ENCODE measurements at regions not wholly inside any gene's neighbourhood (a gene's known extent, or its start where the extent isn't known, plus 50 kb on each side); places are given as distances from the start of the nearest gene placed in this dataset.
"Not testable (repeated sequence)": the region's sequence is repeated elsewhere in the genome, so short reads cannot be mapped to it uniquely, and the experiment has no call there.

DNA sequence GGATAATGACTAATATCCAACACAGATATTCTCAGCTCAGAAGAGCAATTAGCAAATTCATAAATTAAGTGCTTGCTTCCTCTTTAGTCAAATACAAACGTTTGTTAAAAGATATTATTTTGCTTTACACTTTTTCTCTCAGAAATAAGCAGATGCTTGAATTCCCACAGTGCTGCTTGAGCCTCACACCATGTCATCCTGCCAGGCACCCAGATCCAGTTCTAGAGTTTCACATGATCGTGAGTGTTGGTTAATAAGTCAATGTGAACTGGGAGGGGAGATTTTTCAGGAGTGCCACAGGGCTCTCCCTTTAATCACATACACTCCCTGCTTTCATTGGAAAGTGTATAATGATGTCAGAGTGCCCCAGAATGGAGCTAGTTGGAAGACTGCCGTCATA lies 352.0 kb downstream of the OR4F29 start:
- not testable (repeated sequence) for H3K27ac ChIP-seq (ENCODE audit: low read depth in 1 of 2, low read length in 2 of 2); H3K27me3 ChIP-seq (ENCODE audit: control insufficient read depth in 4 of 4, insufficient read depth in 4 of 4, low read length in 3 of 4); H3K36me3 ChIP-seq (ENCODE audit: control insufficient read depth in 4 of 4, insufficient read depth in 3 of 4, low read depth in 1 of 4, low read length in 3 of 4); H3K4me3 ChIP-seq (ENCODE audit: low read depth in 1 of 3, low read length in 3 of 3); H3K9me3 ChIP-seq (ENCODE audit: control insufficient read depth in 4 of 4, low read length in 3 of 4); DNase-seq (ENCODE audit: low spot score); H3K4me1 ChIP-seq (ENCODE audit: control insufficient read depth in 4 of 4, insufficient read depth in 4 of 4, low read length in 3 of 4); H3K9ac ChIP-seq (ENCODE audit: low read depth in 1 of 2, low read length in 2 of 2)
- WGBS, result no CpG with 5 or more reads among the region's 3 CpGs

GRCh38 chr1:98811-99210 lies 352.7 kb downstream of the OR4F29 start:
- not testable (repeated sequence) for DNase-seq (ENCODE audit: low spot score); H3K27me3 ChIP-seq (ENCODE audit: control insufficient read depth in 4 of 4, insufficient read depth in 4 of 4, low read length in 3 of 4); H3K27ac ChIP-seq (ENCODE audit: low read depth in 1 of 2, low read length in 2 of 2); H3K9ac ChIP-seq (ENCODE audit: low read depth in 1 of 2, low read length in 2 of 2); H3K36me3 ChIP-seq (ENCODE audit: control insufficient read depth in 4 of 4, insufficient read depth in 3 of 4, low read depth in 1 of 4, low read length in 3 of 4); H3K4me1 ChIP-seq (ENCODE audit: control insufficient read depth in 4 of 4, insufficient read depth in 4 of 4, low read length in 3 of 4); H3K4me3 ChIP-seq (ENCODE audit: low read depth in 1 of 3, low read length in 3 of 3); H3K9me3 ChIP-seq (ENCODE audit: control insufficient read depth in 4 of 4, low read length in 3 of 4)
- WGBS, result no CpG with 5 or more reads among the region's 1 CpG

DNA sequence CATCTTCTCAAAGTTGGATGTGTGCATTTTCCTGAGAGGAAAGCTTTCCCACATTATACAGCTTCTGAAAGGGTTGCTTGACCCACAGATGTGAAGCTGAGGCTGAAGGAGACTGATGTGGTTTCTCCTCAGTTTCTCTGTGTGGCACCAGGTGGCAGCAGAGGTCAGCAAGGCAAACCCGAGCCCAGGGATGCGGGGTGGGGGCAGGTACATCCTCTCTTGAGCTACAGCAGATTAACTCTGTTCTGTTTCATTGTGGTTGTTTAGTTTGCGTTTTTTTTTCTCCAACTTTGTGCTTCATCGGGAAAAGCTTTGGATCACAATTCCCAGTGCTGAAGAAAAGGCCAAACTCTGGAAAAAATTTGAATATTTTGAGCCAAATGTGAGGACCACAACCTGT lies 360.2 kb downstream of the OR4F29 start:
- H3K9me3 ChIP-seq (ENCODE audit: control insufficient read depth in 4 of 4, low read length in 3 of 4); H3K27ac ChIP-seq (ENCODE audit: low read depth in 1 of 2, low read length in 2 of 2): not testable (repeated sequence)

DNA sequence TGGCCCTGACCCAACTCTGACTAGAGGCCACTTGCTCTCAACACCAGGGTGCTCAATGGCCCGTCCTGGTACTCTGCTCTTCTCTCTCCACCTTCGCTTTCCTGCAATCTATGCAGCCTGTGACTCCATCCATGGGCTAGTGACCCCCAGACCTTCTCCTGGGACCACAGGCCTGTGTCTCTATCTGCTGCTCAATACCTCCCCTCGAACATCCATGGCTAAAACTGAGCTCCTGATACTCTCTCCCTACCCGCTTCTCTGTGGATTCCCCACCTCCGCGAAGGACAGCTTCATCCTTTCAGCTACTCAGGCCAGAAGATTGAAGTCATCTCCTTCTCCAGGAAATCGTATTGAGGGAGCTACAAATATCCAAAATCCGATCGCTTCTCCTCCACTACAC lies 363.4 kb downstream of the OR4F29 start:
- H3K9me3 ChIP-seq (ENCODE audit: control insufficient read depth in 4 of 4, low read length in 3 of 4); H3K4me1 ChIP-seq (ENCODE audit: control insufficient read depth in 4 of 4, insufficient read depth in 4 of 4, low read length in 3 of 4); DNase-seq (ENCODE audit: low spot score); H3K36me3 ChIP-seq (ENCODE audit: control insufficient read depth in 4 of 4, insufficient read depth in 3 of 4, low read depth in 1 of 4, low read length in 3 of 4); H3K9ac ChIP-seq (ENCODE audit: low read depth in 1 of 2, low read length in 2 of 2); H3K4me3 ChIP-seq (ENCODE audit: low read depth in 1 of 3, low read length in 3 of 3); H3K27ac ChIP-seq (ENCODE audit: low read depth in 1 of 2, low read length in 2 of 2); H3K27me3 ChIP-seq (ENCODE audit: control insufficient read depth in 4 of 4, insufficient read depth in 4 of 4, low read length in 3 of 4): not testable (repeated sequence)
- no CpG with 5 or more reads among the region's 9 CpGs for WGBS

More for the DNA sequence above, 360.2 kb downstream of the OR4F29 start:
- no CpG with 5 or more reads among the region's 4 CpGs for WGBS
- not testable (repeated sequence) for H3K9ac ChIP-seq (ENCODE audit: low read depth in 1 of 2, low read length in 2 of 2); DNase-seq (ENCODE audit: low spot score); H3K4me3 ChIP-seq (ENCODE audit: low read depth in 1 of 3, low read length in 3 of 3); H3K36me3 ChIP-seq (ENCODE audit: control insufficient read depth in 4 of 4, insufficient read depth in 3 of 4, low read depth in 1 of 4, low read length in 3 of 4); H3K27me3 ChIP-seq (ENCODE audit: control insufficient read depth in 4 of 4, insufficient read depth in 4 of 4, low read length in 3 of 4); H3K4me1 ChIP-seq (ENCODE audit: control insufficient read depth in 4 of 4, insufficient read depth in 4 of 4, low read length in 3 of 4)
- peak in 1 of 2 donors; percentile 55 for TF ChIP-seq RAD21 (IDR thresholded peaks at IDR 0.05)

GRCh38 chr1:79152-79551 lies 372.3 kb downstream of the OR4F29 start:
- H3K9ac ChIP-seq (ENCODE audit: low read depth in 1 of 2, low read length in 2 of 2); H3K27me3 ChIP-seq (ENCODE audit: control insufficient read depth in 4 of 4, insufficient read depth in 4 of 4, low read length in 3 of 4); H3K4me1 ChIP-seq (ENCODE audit: control insufficient read depth in 4 of 4, insufficient read depth in 4 of 4, low read length in 3 of 4); H3K9me3 ChIP-seq (ENCODE audit: control insufficient read depth in 4 of 4, low read length in 3 of 4); H3K27ac ChIP-seq (ENCODE audit: low read depth in 1 of 2, low read length in 2 of 2); H3K4me3 ChIP-seq (ENCODE audit: low read depth in 1 of 3, low read length in 3 of 3); DNase-seq (ENCODE audit: low spot score); H3K36me3 ChIP-seq (ENCODE audit: control insufficient read depth in 4 of 4, insufficient read depth in 3 of 4, low read depth in 1 of 4, low read length in 3 of 4): not testable (repeated sequence)
- WGBS, result no CpG with 5 or more reads among the region's 3 CpGs

GRCh38 chr1:65119-65518 lies 386.4 kb downstream of the OR4F29 start, which contains the start of gene OR4F5:
Gene OR4F5 (plus strand): TSS chr1:65419.
- DNase-seq (ENCODE audit: low spot score); H3K36me3 ChIP-seq (ENCODE audit: control insufficient read depth in 4 of 4, insufficient read depth in 3 of 4, low read depth in 1 of 4, low read length in 3 of 4); H3K9me3 ChIP-seq (ENCODE audit: control insufficient read depth in 4 of 4, low read length in 3 of 4); H3K4me3 ChIP-seq (ENCODE audit: low read depth in 1 of 3, low read length in 3 of 3); H3K27me3 ChIP-seq (ENCODE audit: control insufficient read depth in 4 of 4, insufficient read depth in 4 of 4, low read length in 3 of 4); H3K27ac ChIP-seq (ENCODE audit: low read depth in 1 of 2, low read length in 2 of 2); H3K4me1 ChIP-seq (ENCODE audit: control insufficient read depth in 4 of 4, insufficient read depth in 4 of 4, low read length in 3 of 4); H3K9ac ChIP-seq (ENCODE audit: low read depth in 1 of 2, low read length in 2 of 2): not testable (repeated sequence)
- no CpG with 5 or more reads among the region's 2 CpGs for WGBS

DNA sequence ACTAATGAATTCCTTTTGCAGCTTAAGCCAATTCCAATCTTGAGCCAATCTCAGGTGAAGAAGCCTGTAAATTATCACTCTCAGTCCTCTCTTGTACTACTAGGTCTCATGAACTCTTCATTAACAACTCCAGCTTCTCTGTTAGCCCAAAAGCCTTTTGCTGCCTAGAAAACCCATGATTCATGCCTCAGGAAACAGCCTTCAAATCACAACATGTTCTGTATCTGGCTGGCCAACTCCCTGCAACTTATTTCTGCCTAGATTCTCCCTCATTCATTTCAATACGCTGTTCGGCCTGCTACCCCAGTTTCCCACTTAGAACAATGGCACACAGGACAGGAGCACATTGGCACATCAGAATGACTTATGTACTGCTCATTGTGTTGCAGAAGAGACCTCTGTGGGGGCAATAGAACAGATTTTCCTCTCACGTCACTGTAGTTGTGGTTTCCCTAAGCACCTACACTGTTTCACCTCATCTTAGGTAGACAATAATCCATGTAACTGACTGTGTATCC lies 395.4 kb downstream of the OR4F29 start:
- 70% methylated on average over 2 of the region's 3 CpGs for WGBS
- H3K27ac ChIP-seq (ENCODE audit: low read depth in 1 of 2, low read length in 2 of 2); DNase-seq (ENCODE audit: low spot score): not testable (repeated sequence)

GRCh38 chr1:53182-53581 lies 398.3 kb downstream of the OR4F29 start:
- H3K4me3 ChIP-seq (ENCODE audit: low read depth in 1 of 3, low read length in 3 of 3); H3K36me3 ChIP-seq (ENCODE audit: control insufficient read depth in 4 of 4, insufficient read depth in 3 of 4, low read depth in 1 of 4, low read length in 3 of 4); H3K9ac ChIP-seq (ENCODE audit: low read depth in 1 of 2, low read length in 2 of 2); H3K4me1 ChIP-seq (ENCODE audit: control insufficient read depth in 4 of 4, insufficient read depth in 4 of 4, low read length in 3 of 4); H3K27ac ChIP-seq (ENCODE audit: low read depth in 1 of 2, low read length in 2 of 2); H3K27me3 ChIP-seq (ENCODE audit: control insufficient read depth in 4 of 4, insufficient read depth in 4 of 4, low read length in 3 of 4); DNase-seq (ENCODE audit: low spot score); H3K9me3 ChIP-seq (ENCODE audit: control insufficient read depth in 4 of 4, low read length in 3 of 4): not testable (repeated sequence)
- no CpG with 5 or more reads among the region's 1 CpG for WGBS

More for the DNA sequence above, 395.4 kb downstream of the OR4F29 start:
- not testable (repeated sequence) for H3K9ac ChIP-seq (ENCODE audit: low read depth in 1 of 2, low read length in 2 of 2); H3K4me3 ChIP-seq (ENCODE audit: low read depth in 1 of 3, low read length in 3 of 3); H3K9me3 ChIP-seq (ENCODE audit: control insufficient read depth in 4 of 4, low read length in 3 of 4); H3K36me3 ChIP-seq (ENCODE audit: control insufficient read depth in 4 of 4, insufficient read depth in 3 of 4, low read depth in 1 of 4, low read length in 3 of 4); H3K4me1 ChIP-seq (ENCODE audit: control insufficient read depth in 4 of 4, insufficient read depth in 4 of 4, low read length in 3 of 4); H3K27me3 ChIP-seq (ENCODE audit: control insufficient read depth in 4 of 4, insufficient read depth in 4 of 4, low read length in 3 of 4)

Measured in liver (tissue), 7 donors.